HG03135 (cell line): ENCODE measurements at regions not wholly inside any gene's neighbourhood (a gene's known extent, or its start where the extent isn't known, plus 50 kb on each side); places are given as distances from the start of the nearest gene placed in this dataset.
"Not testable (repeated sequence)": the region's sequence is repeated elsewhere in the genome, so short reads cannot be mapped to it uniquely, and the experiment has no call there.

Source experiments
- ATAC-seq: cut with Tn5 transposase; IDR thresholded peaks from one replicate; pipeline ENCODE4 v1.9.1; 2021; ENCODE audit warnings: mild to moderate bottlenecking, moderate library complexity; ENCODE audit not compliant: unreplicated experiment

GRCh38 chr18:34942276-34942675 is 98.9 kb upstream of the MAPRE2 start:
- no peak for ATAC-seq

GRCh38 chr18:34942975-34943374 is 98.2 kb upstream of the MAPRE2 start:
- no peak for ATAC-seq

GRCh38 chr18:34943587-34943986 is 97.6 kb upstream of the MAPRE2 start:
- ATAC-seq = no peak

GRCh38 chr18:34947711-34948125 is 93.5 kb upstream of the MAPRE2 start:
- no peak for ATAC-seq

GRCh38 chr18:34951625-34952379 is 89.4 kb upstream of the MAPRE2 start:
- ATAC-seq = no peak

- ATAC-seq = no peak
These were observed 88.0 kb upstream of the MAPRE2 start for GRCh38 chr18:34953212-34953611.

- ATAC-seq = not testable (repeated sequence)
These were observed 85.7 kb upstream of the MAPRE2 start for GRCh38 chr18:34955494-34955893.

GRCh38 chr18:34956663-34957062 is 84.5 kb upstream of the MAPRE2 start:
- no peak for ATAC-seq

GRCh38 chr18:34957119-34957863 is 83.9 kb upstream of the MAPRE2 start:
- no peak for ATAC-seq

- ATAC-seq = no peak
These were observed 83.4 kb upstream of the MAPRE2 start for GRCh38 chr18:34957864-34958259.

GRCh38 chr18:34959211-34959829 is 81.9 kb upstream of the MAPRE2 start:
- ATAC-seq = no peak

GRCh38 chr18:34959989-34960388 is 81.2 kb upstream of the MAPRE2 start:
- no peak for ATAC-seq

GRCh38 chr18:34965108-34965507 is 76.1 kb upstream of the MAPRE2 start:
- no peak for ATAC-seq

- no peak for ATAC-seq
These were observed 75.6 kb upstream of the MAPRE2 start for GRCh38 chr18:34965566-34965965.

- ATAC-seq = no peak
These were observed 71.1 kb upstream of the MAPRE2 start for GRCh38 chr18:34970106-34970505.

GRCh38 chr18:34971313-34971712 is 69.9 kb upstream of the MAPRE2 start:
- ATAC-seq = no peak

- no peak for ATAC-seq
These were observed 68.3 kb upstream of the MAPRE2 start for GRCh38 chr18:34972765-34973414.

- ATAC-seq = no peak
These were observed 65.1 kb upstream of the MAPRE2 start for GRCh38 chr18:34976123-34976522.

- no peak for ATAC-seq
These were observed 64.7 kb upstream of the MAPRE2 start for GRCh38 chr18:34976534-34976898.

- ATAC-seq = peak; percentile 80
These were observed 64.0 kb upstream of the MAPRE2 start for GRCh38 chr18:34976899-34977837.
